HG03175 (cell line): ENCODE measurements at regions not wholly inside any gene's neighbourhood (a gene's known extent, or its start where the extent isn't known, plus 50 kb on each side); places are given as distances from the start of the nearest gene placed in this dataset.

ENCODE experiments used
- ATAC-seq: cut with Tn5 transposase; IDR thresholded peaks from one replicate; pipeline ENCODE4 v1.9.1; 2021; ENCODE audit warnings: mild to moderate bottlenecking, moderate library complexity; ENCODE audit not compliant: unreplicated experiment

DNA sequence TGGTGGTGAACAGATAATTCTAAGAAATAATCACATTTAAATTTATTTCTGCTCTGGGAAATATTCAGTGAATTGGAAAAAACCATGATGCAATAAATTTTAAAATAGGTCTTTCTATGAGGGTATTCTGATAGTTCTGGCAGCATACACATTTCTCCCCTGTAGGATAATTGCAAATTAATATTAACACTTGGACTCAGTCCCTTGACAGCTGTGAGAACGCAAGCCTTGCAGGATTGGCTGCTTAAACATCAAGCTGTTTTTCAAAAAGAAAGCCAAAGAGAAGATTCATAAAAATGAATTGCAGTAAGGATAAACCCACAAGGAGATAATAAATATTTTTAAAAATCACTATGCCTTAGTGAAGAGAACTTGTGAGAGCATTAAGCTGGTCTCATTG is 180.0 kb downstream of the MTRR start:
- no peak for ATAC-seq

DNA sequence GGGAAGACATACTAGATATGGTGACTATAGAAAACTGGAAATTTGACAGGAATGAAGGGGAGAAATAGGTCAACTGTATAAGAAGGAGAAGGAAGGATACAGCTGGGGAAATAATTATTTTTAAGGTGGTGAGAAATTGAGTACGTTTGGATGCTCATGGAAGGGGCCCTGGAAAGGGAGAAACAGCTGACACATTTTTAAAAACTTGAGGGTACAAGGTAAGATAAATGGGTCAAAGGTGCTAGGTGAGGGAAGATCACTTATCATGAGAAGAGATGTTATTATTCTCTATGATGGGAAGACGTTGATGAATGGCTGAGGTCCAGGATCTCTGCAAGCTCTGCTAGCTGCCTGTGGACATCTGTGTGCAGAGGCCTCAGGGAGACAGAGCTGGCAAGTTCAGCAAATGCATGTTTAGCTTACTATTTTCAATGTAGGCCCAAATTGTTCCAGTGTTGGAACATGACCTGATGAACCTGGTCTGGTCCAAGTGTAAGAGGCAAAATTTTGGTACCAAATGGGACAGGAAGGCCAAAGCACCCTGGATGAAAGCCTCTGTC is 181.7 kb downstream of the MTRR start:
- no peak for ATAC-seq

DNA sequence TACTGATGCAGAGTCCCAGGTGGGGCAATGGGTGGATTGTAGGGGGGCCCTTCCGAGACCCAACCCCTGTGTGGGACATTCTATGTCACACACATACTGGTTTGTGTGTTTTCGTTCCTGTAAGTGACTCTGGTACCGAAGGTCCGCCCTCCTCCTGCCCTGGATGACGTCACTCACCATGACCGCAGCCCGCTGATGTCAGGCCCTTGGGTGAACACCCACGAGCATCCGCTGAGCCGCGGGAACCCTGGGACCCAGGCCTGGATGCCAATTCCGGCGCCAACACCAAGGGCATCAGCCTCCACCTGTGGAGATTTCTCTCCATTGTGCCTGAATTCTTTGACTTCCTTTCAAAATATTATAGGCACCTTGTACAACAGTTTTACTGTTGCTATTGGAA is 184.3 kb downstream of the MTRR start:
- ATAC-seq: no peak

DNA sequence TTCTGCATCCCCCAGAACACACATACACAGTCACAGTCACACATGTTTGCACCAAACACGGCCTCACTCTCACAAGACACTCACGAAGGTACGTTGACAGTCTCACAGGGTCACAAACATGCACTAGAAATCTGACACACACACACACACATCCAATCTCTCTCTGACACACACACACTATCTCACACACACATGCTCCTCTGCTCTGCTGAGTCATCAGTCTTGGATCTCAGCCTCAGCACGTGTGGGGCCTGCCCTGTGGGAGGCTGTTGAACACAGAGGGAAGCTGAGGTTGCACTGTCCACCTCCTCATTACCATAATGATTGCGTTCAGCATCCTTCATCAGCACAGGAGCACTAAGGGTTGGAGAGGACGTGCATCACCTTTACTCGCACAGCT is 188.8 kb downstream of the MTRR start:
- ATAC-seq: no peak

DNA sequence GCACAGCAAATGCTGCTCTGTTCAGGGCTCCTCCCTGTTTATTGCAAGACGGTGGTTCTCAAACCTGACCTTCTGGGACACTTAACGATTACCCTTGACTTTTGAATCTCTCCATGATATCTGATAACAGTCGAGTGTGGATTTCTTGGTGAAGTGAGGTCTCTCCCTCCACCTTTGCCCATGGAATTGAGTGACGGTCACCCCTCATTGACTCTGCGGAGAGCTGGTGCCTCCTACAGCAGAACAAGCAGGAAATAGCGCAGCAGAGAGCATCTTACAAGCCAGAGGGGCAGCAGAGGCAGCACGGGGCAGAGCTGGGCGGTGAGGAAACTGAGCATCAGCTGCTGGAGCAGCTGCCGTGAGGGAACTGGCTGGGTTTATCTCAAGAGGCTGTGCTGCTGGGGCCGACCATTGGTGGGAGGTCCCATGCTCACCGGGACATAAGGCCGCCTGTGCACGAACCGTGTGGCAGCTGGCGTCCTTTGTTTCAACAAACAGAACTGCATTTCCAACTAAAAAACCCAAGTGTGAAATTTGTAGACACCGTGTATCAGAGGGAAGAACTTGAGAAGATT is 189.8 kb downstream of the MTRR start:
- no peak for ATAC-seq

DNA sequence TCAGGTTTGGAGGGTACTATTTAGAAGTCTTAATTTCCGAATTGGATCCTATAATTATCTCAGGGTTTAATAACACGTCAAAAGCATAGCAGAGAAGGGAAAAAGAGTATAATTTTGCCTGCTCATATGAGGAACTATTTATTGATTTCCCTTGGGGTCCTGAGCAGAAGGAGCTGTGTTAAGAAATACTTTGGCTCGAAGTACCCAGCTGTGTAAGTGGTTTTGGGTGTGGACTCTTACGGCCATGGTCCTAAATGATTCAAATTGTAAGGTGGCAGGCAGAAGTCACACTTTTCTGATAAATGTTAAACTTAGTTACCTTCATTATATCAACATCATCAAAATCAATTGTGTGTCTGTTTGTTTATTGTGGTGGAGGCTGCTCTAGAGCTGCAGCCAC is 190.4 kb downstream of the MTRR start:
- ATAC-seq: no peak

DNA sequence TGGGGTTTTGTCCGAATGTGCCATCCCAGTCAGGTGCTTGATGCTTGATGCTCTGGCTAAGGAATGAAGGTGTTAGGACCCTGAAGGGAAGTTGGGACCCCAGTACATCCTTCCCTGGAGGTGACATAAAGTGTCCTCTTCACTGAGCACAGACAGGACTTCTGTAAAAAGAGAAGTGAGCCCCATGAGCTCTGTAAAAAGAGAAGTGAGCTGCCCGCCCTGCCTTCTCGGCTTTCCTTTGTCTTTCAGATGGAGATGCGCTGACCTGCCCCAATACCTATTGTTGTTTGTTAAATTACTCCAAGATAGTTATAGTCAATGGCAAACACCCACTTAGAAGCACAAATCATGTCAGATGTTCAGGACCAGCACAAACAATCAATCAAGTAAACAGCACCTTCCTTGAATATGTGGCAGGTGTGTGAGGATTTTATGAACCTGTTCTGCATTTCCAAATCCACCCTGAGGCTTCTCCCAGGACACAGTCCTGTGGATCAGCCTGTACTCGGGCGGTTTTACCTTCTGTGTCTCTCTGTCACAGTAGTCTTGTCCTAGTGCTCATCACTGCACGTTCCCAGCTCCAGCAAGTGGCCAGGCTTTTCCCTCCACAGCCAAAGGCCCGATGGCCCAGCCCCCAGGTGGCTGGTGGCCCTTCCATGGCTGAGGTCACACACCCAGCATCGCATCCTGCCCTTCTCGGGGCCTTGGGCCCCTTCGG is 191.4 kb downstream of the MTRR start:
- ATAC-seq: no peak

DNA sequence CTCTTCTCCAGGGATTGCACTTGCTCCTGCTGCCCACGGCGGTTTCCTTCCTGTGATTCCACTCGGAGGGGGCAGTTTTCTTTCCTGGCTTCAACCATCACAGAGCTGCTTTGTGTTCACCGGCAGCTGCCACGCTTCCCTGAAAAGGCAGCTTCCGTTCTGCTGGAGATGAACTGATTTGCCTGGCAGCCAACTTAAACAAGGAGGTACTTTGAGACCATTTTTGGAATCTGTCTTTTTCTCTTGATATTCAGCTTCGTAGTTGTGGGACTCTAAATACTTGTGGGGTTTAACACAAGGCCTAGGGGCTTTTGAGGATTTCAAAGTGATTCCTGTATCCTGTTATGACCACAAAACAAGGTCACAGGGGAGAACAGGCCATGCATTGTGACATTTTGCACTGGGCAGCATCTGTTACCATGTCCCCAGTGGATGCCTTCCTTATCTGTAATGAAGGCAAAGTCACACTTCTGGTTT is 192.0 kb downstream of the MTRR start:
- no peak for ATAC-seq

DNA sequence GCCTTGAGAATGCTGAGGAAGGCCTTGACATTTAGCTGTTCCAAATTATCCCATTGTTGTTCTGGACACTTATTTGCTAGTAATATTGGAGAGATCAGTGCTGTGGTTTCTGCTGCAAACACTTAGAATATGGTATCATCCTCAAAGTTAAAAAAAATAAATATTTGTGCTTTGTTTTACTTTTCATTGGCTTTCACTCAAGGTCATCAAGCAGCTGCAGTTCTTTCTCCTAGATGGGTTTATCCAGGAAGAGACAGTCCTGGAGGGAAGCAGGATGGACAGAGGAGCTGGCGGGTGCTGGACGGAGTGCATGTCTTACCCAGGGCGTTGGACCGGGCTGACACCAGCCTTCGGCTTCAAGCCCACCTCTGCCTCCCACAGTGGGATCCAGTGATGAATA is 193.6 kb downstream of the MTRR start:
- ATAC-seq: no peak

DNA sequence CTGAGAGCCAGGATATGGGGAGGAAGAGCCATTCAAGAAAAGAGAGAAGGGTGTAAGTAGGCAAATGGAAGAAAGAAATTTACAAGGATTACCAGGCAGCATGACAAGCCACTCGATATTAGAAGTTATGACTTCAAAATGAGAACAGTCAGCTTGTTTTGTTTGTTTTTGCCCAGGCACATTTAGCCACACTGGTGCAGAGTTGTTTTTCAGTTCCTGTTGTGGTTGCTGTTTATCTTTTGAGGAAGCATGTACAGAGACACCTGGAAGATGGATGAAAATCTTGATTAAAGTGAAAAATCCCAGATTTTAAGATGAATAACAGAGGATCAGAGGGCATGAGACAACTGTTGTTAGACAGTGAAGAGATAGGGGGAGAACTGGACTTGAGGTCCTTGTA is 199.1 kb downstream of the MTRR start:
- ATAC-seq: no peak

DNA sequence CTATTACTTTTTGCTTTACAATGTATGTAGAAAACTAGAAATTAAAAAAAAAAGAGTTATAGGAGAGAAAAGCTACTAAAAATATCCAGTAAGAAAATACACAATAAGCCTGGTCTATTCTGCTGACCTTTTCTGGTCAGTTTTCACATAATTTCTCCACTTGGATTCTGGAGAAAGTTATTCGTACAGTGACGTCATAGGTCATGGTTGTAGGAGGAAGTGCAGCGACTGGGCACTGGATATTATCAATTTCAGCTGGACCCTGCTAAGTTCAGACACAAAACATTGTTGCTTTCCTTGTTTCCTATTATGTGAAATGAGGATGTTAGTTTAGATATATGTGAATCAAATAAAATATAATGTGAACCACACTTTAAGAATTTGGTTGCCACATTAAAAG is 201.2 kb downstream of the MTRR start:
- ATAC-seq: no peak

DNA sequence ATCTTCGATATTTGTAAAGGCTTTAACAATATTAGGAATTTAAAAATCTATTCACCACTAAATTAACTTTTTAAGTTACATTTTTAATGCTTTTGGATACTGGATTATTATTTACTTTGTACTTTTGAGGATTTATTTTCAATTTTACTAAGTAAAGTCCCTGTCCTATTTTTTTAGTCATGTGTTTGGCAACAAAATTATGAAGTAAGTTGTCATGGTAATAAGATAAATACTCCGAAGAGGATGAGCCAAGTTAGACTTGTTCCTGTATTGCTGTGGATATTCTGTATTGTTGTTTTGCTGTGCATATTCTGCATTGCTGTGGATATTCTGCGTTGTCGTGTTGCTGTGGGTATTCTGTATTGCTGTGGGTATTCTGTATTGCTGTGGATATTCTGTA is 210.1 kb downstream of the MTRR start:
- no peak for ATAC-seq

DNA sequence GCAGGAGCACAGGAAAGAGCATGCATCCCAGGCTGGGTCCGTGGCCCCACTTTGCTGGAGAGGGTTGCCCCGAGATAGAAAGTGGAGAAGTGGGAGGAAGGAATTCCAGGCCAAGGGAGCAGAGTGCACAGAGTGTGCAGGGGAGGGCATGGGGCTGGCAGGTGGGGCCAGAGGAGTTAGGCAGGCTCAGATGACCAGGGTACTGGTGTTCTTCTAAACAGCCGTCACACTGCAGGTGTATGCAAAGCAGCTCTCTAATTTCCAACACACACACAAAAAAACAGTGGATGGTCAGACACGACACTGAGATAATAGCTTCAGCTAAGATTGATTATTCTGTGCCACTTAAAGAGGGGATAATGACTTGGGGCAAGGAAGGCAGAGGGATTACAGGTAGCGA is 212.2 kb downstream of the MTRR start:
- ATAC-seq: no peak

DNA sequence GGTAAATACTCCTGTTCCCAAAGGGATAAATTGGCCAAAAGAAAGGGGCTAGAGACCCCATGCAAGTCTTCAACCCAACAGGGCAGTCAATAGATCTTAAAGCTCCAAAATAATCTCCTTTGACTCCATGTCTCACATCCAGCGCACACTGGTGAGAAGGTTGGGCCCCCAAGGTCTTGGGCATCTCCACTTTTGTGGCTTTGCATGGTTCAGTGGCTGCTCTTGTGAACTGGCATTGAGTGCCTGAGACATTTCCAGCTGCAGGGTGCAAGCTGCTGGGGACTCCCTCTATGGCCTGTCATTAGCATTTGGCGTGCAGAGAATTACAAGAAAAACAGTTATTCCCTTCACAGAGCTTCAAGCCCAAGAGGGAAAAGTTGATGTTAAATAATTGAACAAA is 224.7 kb downstream of the MTRR start:
- ATAC-seq: no peak

DNA sequence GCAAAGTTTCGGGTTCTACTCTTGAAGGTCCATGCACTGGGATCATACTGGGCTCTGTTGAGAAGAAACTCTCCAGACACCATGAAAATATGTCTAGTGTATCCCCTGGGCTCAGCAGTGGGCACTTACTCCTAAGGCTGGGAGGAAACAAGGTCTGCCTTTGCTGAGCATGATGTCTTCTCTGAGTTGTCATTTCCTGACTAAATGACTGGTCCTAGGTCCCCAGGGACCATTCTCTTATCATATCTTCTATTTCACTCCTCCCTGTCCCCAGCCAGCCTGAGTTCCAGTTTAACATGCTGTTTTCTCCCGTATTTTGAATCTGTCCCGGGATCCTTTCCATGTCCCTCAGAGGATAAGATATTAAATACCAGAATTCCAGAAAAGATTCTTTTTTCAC is 225.4 kb downstream of the MTRR start:
- no peak for ATAC-seq

DNA sequence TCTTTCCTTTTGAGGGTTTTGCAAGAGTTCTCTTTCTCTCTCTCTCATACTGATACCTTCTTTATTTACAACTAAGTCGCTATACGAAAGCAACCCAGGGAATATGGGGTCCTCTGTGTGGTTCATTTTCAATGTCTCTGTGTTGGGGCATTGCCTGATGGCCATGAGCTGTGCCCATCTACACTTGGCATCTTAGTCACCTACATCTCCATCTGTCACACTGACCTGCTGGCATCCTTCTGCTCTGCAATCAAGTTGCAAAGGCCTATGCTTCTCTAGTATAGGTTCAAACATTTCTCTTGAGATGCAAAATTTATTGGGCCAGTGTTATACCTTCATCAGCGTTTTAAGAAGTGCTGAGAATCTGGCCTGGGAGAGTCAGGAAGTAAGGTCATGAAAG is 228.2 kb downstream of the MTRR start:
- no peak for ATAC-seq

DNA sequence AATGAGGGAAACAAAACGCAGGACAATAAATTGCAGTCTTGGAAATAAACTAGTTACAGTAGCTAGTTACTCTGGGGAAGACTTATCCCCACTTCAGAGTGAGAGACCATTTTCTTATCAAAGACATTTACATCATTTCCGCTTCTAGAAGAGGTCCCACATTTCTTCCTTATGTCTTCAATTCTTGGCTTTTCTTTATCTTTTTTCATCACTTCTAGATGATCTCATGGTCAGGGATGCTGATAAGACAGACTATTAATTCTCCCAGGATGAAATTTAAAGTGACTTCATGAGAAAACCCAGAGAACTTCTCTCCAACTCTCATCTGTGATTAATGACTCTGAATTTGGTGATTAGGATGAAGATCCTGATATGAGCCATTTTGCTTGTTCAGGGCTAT is 229.1 kb downstream of the MTRR start:
- ATAC-seq: no peak

DNA sequence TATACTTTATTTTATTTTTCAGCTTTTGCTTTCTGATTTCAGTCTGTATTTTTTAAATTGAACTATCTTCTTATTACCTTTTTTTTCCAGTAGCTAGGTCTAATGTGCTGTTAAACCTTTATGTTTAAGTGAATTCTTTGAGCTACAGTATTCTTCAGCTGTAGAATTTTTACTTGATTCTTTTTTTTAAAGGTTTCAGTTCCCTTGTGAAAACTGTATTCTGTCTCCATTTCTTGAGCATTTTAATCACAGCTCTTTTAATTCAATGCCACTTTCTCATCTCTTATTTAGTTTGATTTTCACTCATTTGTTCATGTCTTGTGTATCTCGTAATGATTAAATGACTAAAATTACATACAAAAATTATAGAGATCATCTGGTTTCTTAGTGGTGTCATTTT is 233.8 kb downstream of the MTRR start:
- no peak for ATAC-seq

DNA sequence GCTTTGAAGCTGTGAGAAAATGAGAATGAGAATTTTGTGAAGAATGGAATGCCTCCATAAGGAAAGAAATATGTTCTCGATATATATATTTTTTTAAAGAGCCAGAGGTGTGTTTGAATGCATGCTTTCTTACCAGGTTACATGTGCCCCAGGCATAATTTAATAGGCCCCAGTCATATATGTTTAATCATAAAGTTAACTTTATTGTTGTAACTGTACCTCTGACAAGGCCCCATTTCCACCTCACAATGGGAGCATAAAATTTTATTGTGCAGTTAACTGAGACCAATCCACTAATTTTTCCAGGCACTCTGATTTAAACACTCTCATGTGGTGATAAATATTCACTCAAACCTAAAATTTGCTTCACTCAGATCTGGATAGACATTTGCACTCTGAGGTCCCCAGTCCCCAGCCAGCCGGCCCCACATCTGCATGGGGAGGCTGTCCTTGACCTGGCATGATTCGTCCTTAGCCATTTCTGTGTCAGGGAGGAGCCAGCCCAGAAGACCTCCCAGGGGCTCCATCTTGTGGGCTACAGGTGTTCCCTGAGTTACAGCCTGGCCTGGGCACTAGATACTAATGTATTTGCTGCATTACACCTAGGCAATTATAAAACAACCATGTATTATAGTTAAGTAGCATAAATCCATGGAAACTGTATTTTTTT is 245.8 kb downstream of the MTRR start:
- ATAC-seq: no peak

DNA sequence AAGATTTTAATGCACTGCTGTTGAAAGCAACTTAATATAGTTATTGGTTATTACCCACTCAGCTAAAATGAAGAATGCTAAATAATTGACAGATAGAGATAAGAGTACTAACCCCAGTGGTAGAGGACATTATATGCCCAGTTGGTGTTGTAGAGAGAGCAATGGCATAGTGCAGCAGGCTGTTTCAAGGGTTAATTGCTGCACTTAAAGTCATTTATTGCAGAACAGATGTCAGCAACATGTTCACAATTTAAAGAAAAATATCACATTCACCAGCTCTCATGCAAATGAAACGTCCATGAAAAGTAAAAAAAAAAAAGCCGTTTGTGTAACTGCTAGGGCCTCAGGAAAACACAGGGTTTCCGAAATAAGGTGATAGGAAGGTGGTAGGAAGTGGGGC is 254.6 kb downstream of the MTRR start:
- ATAC-seq: no peak

DNA sequence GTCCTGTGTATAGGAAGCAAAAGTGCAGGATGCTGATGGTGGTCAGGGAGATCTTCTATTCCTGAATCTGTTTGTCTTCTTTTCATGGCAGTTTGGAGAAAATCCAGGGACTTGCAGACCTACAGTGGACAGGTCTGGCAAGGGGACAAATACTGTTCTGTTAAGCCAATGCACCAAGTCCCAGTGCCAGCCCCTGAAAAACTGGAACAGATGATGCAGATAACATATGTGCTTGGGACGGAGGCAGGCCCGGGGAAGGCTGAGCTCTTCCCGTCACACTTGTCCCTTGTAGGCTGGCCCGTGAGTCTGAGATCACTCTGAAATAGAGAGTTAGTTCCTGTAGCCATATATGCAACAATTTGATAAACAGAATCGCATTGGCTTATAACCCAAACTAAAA is 265.7 kb downstream of the MTRR start:
- no peak for ATAC-seq

DNA sequence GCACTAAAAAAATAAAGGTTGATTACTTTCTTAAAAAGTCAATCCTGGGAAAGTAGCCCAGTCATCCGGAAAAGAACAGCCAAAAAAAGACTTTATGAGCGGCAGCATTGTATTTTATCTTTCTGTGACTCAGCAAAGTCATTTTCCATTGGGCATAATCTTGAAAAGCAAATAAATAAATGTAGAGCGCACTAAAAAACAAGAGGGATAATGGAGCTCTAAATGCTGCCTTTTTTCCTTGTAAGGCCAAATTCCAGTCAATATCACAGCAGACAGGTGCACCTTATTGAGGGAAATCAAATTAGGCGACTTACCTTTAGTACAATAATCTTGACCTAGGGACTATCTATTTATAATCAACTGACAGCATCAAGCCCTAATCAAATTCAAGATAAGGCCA is 266.8 kb downstream of the MTRR start:
- ATAC-seq: no peak
